BLaER1 (cell line): ENCODE measurements at regions not wholly inside any gene's neighbourhood (a gene's known extent, or its start where the extent isn't known, plus 50 kb on each side); places are given as distances from the start of the nearest gene placed in this dataset.
A peak's percentile ranks its signal among the peaks of the same experiment; 100 is the strongest.

Source experiments
- H3K27ac ChIP-seq: shearing (Covaris generic); formaldehyde crosslinking; 2 replicates; pipeline ENCODE4 v1.8.1; 2022
- H3K27me3 ChIP-seq: shearing (Covaris generic); formaldehyde crosslinking; 2 replicates; pipeline ENCODE4 v1.8.1; 2022
- H3K36me3 ChIP-seq: shearing (Covaris generic); formaldehyde crosslinking; 2 replicates; pipeline ENCODE4 v1.8.1; 2022
- H3K4me1 ChIP-seq: shearing (Covaris generic); formaldehyde crosslinking; 2 replicates; pipeline ENCODE4 v1.8.1; 2022
- H3K4me2 ChIP-seq: shearing (Covaris generic); formaldehyde crosslinking; 2 replicates; pipeline ENCODE4 v1.8.1; 2022
- H3K4me3 ChIP-seq: shearing (Covaris generic); formaldehyde crosslinking; 2 replicates; pipeline ENCODE4 v1.8.1; 2022
- H3K9ac ChIP-seq: shearing (Covaris generic); formaldehyde crosslinking; 2 replicates; pipeline ENCODE4 v1.8.1; 2022
- H3K9me3 ChIP-seq: shearing (Covaris generic); formaldehyde crosslinking; 2 replicates; pipeline ENCODE4 v1.8.1; 2022
- H4K20me1 ChIP-seq: shearing (Covaris generic); formaldehyde crosslinking; 2 replicates; pipeline ENCODE4 v1.8.1; 2022
- Cebpa-rat ChIP-seq: shearing (Covaris generic); IDR thresholded peaks from 2 replicates; pipeline ENCODE4 v1.8.1; 2022

DNA sequence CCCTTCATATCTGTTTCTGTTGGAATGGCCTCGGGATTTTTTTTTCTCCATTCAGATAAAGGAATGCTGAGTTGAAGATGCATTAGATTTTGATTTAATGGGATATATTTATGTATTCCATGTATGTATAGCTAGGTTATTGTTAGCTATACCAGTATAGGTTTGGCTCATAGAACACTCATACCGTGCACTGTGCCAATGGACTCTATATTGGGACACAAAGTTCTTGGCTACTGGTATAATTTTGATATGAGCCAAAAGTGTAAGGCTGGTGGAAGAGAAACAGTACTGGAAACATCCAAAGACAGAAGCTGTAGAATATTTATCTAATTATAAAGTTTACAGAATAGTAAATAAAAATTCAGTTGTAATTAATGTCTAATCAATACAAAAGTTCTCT is 1912.1 kb downstream of the STIM2 start:
- no peak overlapping the region for H3K9ac ChIP-seq
- H3K4me1 ChIP-seq, result no peaks in the 10 kb centered on the region
- H3K4me2 ChIP-seq, result no peak overlapping the region
- no peaks in the 10 kb centered on the region for H3K36me3 ChIP-seq
- H3K27ac ChIP-seq, result no peak overlapping the region
- TF ChIP-seq Cebpa-rat, result no peak
- H4K20me1 ChIP-seq, result no peaks in the 10 kb centered on the region
- H3K9me3 ChIP-seq, result no peaks in the 10 kb centered on the region
- no peak overlapping the region for H3K4me3 ChIP-seq
- no peaks in the 10 kb centered on the region for H3K27me3 ChIP-seq

DNA sequence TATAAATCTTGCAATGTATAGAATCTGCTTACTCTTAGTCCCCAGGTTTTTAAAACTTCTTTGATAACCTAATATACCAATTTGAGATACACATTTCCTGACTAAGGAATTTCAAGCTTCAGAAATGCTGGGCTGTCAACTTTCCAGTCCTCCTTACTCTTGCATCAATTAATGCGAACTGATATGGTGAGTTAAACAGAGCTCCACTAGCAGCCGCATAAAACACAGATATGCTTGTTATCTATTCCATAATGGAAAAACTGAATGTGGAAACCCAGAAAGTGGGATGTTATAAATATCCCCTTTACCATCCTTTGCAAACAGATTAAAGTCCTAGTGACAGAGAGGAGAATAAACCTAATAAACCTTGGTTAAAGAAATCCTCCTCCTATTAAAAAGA is 1913.7 kb downstream of the STIM2 start:
- Histone ChIP-seq H3K4me2 (no peak overlapping the region), H3K4me1 (no peaks in the 10 kb centered on the region), H4K20me1 (no peaks in the 10 kb centered on the region), H3K27ac (no peak overlapping the region), H3K36me3 (no peaks in the 10 kb centered on the region), H3K4me3 (no peak overlapping the region), H3K9ac (no peak overlapping the region), H3K27me3 (no peaks in the 10 kb centered on the region), H3K9me3 (no peaks in the 10 kb centered on the region)
- TF ChIP-seq Cebpa-rat, result no peak

DNA sequence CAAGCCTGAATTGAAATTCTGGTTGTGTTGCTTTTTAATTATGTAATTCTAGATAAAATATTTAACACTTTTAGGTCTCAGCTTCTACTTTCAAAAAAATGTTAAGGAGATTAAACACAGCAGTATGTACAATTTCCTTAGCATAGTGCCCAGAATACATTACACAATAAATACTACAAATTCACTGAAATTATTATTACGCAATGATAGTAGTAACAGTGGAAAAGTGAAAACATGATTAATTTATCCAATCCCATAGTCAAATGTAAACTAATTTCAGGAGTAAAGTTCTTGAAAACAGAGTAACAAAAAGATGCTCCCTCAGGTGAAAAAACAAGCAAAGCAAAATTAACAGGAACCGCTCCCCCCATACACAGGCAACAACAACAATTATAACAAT is 1915.4 kb downstream of the STIM2 start:
- H3K9ac ChIP-seq, result no peak overlapping the region
- no peaks in the 10 kb centered on the region for H4K20me1 ChIP-seq
- H3K9me3 ChIP-seq, result no peaks in the 10 kb centered on the region
- no peak overlapping the region for H3K4me3 ChIP-seq
- no peak overlapping the region for H3K4me2 ChIP-seq
- no peak overlapping the region for H3K27ac ChIP-seq
- no peaks in the 10 kb centered on the region for H3K36me3 ChIP-seq
- no peaks in the 10 kb centered on the region for H3K27me3 ChIP-seq
- no peaks in the 10 kb centered on the region for H3K4me1 ChIP-seq
- TF ChIP-seq Cebpa-rat, result peak; percentile 67; the same call in 1 of the 2 replicates

DNA sequence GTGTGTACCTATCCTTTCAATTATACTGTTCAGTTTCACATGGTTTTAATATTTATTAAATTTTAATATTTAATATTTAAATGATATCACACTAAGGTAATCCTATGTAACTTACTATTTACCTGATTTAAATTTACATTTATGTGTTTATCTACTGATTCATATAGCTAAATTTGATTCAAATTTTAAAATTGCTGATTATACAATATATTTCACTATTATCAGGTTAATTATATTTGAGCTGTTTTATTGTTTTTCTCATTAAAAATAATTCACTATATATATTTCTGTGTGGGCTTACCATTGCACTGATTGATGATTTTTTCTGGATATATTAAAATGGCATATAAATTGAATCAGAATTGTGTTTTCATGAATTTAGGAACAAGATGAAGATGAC is 1923.5 kb downstream of the STIM2 start:
- Histone ChIP-seq H4K20me1 (no peaks in the 10 kb centered on the region), H3K4me2 (no peak overlapping the region), H3K4me1 (no peaks in the 10 kb centered on the region), H3K27me3 (no peaks in the 10 kb centered on the region), H3K27ac (no peak overlapping the region), H3K4me3 (no peak overlapping the region), H3K9me3 (no peaks in the 10 kb centered on the region), H3K9ac (no peak overlapping the region), H3K36me3 (no peaks in the 10 kb centered on the region)
- no peak for TF ChIP-seq Cebpa-rat

DNA sequence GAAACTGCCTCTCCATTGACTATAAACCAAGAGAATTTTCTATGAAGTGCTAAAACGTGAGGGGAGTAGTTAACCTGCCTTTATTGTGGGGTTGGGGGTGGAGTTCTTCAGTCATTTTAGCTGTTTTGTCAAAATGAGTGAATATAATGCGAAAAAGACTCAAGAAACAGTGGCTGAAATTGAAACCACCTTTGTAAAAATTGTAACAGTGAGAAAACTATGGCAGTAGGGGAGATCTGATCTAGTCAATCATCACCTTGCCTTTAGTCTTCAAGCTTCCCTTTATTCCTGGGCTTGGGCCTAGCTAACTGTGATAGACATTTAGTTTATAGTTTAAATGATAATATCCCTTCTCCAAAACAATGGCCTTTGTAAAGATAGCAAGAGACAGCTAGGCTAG is 1927.3 kb downstream of the STIM2 start:
- Histone ChIP-seq H3K4me1 (no peaks in the 10 kb centered on the region), H3K9me3 (no peaks in the 10 kb centered on the region), H3K4me3 (no peak overlapping the region), H3K27me3 (no peaks in the 10 kb centered on the region), H3K36me3 (no peaks in the 10 kb centered on the region), H4K20me1 (no peaks in the 10 kb centered on the region), H3K9ac (no peak overlapping the region), H3K4me2 (no peak overlapping the region), H3K27ac (no peak overlapping the region)
- TF ChIP-seq Cebpa-rat, result no peak

DNA sequence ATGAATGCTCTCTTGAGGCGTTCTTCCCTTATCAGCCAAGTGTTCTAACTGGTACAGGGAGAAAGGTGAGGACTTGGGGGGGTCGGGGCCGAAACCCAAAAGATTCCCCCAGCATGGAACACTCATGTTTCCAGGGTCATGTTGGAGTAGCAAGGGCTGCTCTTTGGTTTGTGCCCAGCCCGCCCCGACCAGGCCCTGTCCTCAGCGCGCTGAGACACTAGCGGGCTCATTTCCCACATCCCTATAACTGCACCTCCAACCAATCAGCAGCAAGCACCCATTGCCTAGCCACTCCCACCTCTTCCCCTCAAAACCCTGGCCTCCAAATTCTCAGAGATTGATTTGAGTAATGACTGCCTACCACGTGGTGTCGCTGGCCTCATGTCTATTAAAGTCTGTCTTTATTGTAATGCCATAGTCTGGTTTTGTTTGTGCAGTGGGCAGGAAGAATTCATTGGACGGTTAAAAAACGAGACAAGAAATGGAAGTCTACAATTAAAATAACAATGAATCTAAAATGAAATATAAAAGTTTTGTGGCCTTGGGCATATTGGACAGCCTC is 1928.4 kb downstream of the STIM2 start:
- H3K9me3 ChIP-seq, result no peaks in the 10 kb centered on the region
- H3K4me1 ChIP-seq, result no peaks in the 10 kb centered on the region
- H3K27me3 ChIP-seq, result no peaks in the 10 kb centered on the region
- H3K9ac ChIP-seq, result no peak overlapping the region
- no peak overlapping the region for H3K4me3 ChIP-seq
- no peaks in the 10 kb centered on the region for H3K36me3 ChIP-seq
- H4K20me1 ChIP-seq, result no peaks in the 10 kb centered on the region
- no peak for TF ChIP-seq Cebpa-rat
- H3K4me2 ChIP-seq, result no peak overlapping the region
- H3K27ac ChIP-seq, result no peak overlapping the region

DNA sequence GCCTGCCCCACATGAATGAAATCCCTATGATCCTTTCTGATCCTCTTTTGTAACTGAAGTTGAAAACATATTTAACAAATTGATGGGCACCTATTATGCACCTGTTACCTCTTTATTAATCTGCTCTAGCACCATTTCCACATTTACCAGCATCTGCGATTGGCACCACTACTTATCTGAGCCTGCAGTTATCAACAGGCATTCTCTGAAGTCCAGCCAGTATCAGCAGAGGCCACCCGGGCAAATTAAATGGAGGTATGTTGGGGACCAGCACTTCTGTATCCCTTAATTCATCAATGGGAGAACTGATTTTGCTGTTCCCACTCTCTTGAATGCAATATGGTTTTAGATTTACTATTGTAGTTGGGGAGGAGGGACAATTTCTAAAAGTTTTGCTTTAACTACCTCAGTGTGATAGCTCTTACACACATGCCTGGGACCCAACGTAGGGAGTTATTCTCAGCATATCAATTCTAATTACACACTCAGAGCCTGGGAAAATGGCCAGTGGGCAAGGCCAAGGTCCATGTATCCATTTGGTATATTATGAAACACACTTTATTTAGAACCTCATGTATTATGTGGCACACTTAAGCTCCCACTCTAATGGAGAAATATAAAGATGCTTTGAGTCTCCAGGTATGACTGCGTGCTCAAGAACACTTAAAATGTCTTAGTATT is 1927.1 kb upstream of the PCDH7 start:
- H3K4me1 ChIP-seq, result no peaks in the 10 kb centered on the region
- H3K9me3 ChIP-seq, result peaks cover 4% of the 10 kb centered on the region; the same call in 1 of the 2 replicates
- no peak overlapping the region for H3K4me3 ChIP-seq
- no peaks in the 10 kb centered on the region for H4K20me1 ChIP-seq
- no peak overlapping the region for H3K27ac ChIP-seq
- no peak for TF ChIP-seq Cebpa-rat
- H3K36me3 ChIP-seq, result no peaks in the 10 kb centered on the region
- H3K4me2 ChIP-seq, result no peak overlapping the region
- H3K9ac ChIP-seq, result no peak overlapping the region
- no peaks in the 10 kb centered on the region for H3K27me3 ChIP-seq

DNA sequence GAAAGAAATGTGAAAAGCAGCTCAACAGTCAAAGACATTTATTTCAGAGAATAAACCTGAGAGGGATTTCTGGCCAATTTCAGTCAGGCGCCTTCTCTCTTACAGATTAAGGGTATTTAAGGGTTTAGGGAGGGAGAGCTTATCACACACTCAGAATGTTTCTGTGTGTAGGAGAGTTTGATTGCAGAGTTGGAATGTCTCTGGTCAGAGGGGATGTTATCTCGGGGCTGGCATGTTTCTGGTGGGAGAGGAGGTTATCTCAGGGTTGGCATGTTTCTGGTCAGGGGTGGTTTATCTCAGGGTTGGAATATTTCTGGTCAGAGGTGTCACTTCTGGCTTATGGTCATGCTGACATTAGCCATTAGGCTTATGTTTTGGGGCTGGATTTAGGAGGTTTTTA is 1920.5 kb upstream of the PCDH7 start:
- Histone ChIP-seq H4K20me1 (no peaks in the 10 kb centered on the region), H3K9ac (no peak overlapping the region), H3K9me3 (peaks cover 4% of the 10 kb centered on the region; the same call in 1 of the 2 replicates), H3K27me3 (no peaks in the 10 kb centered on the region), H3K27ac (no peak overlapping the region), H3K4me2 (no peak overlapping the region), H3K4me3 (no peak overlapping the region), H3K4me1 (no peaks in the 10 kb centered on the region), H3K36me3 (no peaks in the 10 kb centered on the region)
- TF ChIP-seq Cebpa-rat, result no peak

DNA sequence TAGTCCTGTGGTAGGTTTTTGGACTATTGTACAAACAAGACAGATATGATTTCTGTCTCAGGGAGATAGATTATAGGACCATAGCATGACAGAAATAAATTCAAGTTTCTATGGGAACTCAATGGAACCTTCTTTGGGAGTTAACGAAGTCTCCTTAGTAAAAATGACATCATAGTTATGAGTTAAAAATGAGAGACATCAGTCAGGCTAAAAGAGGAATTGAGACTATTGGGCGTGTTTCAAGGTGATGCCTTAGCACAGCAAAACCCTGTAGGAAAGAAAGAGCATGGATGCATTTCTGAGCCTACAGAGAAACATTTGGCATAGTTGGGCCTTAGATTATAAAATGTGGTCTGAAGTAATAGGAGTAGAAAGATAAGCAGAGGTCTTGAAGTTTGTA is 1909.1 kb upstream of the PCDH7 start:
- H3K4me1 ChIP-seq, result no peaks in the 10 kb centered on the region
- H4K20me1 ChIP-seq, result no peaks in the 10 kb centered on the region
- no peaks in the 10 kb centered on the region for H3K27me3 ChIP-seq
- H3K4me2 ChIP-seq, result no peak overlapping the region
- no peak overlapping the region for H3K4me3 ChIP-seq
- no peak overlapping the region for H3K9ac ChIP-seq
- H3K36me3 ChIP-seq, result no peaks in the 10 kb centered on the region
- H3K27ac ChIP-seq, result no peak overlapping the region
- no peak for TF ChIP-seq Cebpa-rat
- H3K9me3 ChIP-seq, result 0 out of 2 replicates have a peak, but pooled peaks cover 2% of the 10 kb centered on the region

DNA sequence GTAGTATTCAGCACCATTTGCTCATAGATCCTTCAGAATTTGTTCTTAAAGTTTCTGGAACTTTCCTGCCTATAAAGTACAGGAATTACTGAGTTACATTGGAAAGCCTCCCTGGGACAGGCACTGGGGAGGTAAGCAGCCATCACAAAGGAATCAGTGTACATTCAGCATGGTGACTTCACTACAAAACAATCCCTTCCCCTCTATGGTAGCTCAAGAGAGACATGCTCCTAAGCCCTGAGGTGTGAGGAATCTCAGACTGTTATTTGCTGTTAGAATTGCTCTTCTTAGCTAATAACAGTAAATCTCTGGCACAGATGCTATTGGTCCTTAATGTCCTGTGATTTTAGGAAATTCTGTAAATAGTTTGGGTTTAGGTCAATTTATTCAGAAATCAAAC is 1898.0 kb upstream of the PCDH7 start:
- Histone ChIP-seq H3K4me3 (no peak overlapping the region), H3K27ac (no peak overlapping the region), H3K27me3 (no peaks in the 10 kb centered on the region), H4K20me1 (no peaks in the 10 kb centered on the region), H3K4me1 (no peaks in the 10 kb centered on the region), H3K4me2 (no peak overlapping the region), H3K9ac (no peak overlapping the region), H3K9me3 (no peaks in the 10 kb centered on the region), H3K36me3 (no peaks in the 10 kb centered on the region)
- TF ChIP-seq Cebpa-rat, result no peak
